Effector CD8-positive, alpha-beta T cell (primary cell): ENCODE measurements at regions not wholly inside any gene's neighbourhood (a gene's known extent, or its start where the extent isn't known, plus 50 kb on each side); places are given as distances from the start of the nearest gene placed in this dataset.
"Not testable (repeated sequence)": the region's sequence is repeated elsewhere in the genome, so short reads cannot be mapped to it uniquely, and the experiment has no call there.

Experiments
- DNase-seq: peaks from one replicate; lab custom pipeline; 2025; lab: John Stamatoyannopoulos, UW

DNA sequence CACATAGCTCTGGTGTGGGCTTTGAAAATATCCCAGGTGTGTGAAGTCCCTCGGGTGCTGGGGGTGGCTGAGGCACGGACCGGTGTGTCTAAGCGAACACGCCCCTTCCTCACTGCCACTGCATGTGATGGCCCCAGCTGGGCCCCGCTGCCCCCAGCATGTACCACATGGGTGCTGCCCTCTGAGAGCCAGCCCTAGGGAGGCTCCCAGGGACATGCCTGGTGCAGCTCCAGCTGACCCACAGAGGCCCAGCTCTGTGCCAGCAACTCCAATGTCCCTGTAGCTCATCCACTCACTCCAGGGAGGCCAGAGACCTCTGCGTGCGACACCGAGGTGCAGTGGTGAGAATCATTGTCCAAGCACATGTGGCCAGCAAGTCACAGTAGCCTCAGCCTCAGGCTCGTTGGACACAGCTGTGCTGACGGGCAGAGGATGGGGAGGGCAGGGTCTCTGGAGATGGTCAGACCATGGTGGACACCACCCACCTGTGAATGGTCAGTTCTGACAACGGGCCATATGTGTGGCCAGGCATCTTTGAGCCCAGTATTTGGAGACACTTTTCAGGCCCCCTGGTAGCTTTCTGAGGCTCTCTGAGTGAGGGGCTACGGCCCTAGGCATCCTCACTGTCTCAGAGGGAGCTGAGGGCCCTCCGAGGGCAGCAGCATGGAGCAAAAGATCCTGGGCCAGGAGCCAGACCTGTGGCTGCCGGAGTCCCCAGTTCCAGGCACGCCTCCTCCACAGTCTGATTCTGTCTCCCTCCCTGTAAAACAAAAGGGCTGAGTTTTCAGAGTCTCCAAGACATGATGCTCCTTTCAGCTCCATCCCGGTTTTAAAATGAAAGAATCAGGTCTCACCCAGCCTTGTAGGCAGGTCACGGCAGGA lies 220.7 kb downstream of the NDUFA10 start:
- DNase-seq, result no peak

DNA sequence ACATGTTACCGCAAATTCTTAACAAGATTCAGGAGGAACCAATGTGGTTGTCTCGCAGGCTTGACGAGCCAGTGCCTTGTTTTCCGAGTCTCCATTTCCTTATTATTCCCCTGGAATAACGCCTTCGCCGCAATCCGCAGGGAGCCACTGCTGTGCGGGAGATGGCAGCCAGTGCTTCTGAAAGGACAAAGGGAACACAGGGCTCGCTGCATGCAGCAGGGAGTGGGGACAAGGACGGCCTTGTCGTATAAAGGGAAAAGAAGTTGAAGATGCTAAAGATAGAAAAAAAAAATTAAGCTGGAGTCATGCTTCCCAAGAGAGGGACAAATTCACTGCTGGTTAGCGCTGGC lies 221.4 kb downstream of the NDUFA10 start:
- no peak for DNase-seq

DNA sequence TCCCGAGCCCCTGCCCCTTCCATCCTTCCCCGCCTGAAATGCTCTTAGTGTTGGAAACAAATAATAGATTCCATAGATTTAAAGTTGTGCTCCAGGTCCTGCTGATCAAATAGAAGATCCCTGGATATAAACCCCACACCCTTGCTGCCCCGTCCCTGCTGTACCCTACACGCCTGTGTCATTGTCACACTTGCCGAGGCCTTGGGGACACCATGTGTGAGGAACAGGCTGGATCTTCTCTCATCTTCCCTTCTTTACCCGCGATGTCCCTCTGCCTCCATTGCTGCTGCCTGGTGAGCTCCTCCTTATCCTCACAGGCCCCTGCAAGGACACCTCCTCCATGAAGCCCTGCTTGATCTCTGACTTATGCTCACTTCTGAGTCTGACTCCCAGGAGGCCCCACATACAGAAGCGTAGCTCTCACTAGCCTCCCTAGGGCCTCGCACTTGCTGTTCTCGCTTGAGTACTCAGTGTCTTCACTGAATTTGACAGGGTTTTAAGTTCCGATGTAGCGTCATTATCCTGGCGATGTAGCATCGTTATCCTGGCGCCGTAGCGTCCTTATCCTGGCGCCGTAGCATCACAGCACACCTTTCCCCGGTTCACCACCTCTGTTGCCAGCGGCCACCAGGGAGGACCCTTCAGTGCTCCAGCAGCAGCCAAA lies 221.9 kb downstream of the NDUFA10 start:
- no peak for DNase-seq

DNA sequence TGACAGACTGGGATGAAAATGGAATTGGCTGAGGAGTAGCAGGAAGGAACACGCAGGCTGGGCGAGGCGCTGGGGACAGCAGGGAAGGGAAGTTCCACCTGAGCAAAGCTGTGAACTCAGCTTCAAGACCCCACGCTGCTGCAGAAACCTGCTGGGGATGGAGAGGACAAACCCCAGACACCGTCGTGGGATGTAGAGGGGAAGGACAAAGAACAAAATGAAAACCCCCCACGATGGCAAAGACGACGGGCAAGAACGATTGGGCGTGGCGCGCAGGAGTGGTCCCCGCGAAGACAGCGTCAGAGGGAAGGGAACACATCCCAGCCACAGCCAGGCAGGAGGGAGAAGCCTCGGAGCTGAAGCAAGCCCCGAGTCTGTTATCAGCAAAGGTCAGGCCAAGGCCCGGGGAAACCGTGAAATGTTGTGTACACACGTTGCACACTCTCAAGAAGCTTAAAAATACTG lies 222.9 kb downstream of the NDUFA10 start:
- DNase-seq, result no peak

DNA sequence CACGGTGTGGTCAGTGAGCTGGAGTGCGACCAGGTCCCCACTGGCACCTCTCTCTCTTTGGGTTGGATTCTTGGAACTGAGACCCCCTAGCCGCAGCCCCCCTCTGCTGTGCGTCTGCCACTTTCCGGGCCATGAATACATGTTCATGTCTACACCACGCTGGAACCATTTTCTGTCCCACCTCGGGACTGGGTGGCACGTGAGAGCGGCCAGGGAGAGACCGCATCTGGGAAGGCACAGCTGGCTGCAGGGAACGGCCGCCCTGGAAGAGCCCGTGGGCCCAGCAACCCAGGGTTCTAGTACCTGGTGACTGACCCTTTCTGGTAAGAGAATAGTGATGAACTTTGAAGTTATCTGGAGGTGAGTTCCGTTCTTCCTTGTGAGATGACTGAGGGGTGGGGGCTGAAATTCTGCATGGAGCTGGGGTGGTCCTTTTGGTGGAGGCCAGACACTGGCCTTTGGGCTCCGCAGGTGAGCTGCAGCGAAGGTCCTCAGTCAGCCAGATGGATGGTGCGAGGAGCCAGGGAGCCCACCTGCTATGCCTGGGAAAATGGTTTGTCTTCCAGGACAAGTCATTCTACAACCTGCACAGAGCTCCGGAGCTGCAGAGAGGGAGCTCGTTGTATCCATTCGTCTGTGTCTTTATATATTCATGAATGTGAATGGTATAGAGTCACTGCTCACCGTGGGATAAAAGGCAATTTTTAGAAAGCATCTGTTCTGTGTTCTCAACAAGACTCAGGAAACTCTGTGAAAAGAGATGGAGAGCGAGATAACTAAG lies 223.5 kb downstream of the NDUFA10 start:
- no peak for DNase-seq

DNA sequence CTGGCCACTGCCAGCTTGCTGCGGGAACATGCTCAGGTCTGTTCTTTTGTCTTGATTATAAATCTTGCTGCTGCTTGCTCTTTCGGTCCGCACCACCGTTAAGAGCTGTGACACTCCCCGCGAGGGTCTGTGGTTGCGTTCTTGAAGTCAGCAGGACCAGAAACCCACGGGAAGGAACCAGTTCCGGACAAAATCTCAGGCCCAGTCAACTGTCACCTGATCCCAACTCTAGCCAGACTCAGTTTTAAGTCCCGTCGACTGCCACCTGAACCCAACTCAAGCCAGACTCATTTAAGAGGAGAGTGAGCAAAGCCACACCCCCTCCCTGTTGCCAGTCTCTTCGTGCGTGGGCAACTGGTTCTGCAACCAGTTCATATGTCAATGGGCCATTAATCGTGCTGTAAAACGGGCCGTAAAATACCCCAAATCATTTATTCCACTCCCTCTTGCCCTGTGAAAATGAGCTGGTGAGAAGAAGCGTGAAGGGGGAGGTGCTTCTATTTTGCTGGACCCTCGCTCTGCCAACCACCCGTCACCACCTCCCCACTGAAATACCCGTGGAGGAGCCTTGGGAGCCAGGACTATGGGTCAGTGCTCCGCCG lies 224.3 kb downstream of the NDUFA10 start:
- no peak for DNase-seq

DNA sequence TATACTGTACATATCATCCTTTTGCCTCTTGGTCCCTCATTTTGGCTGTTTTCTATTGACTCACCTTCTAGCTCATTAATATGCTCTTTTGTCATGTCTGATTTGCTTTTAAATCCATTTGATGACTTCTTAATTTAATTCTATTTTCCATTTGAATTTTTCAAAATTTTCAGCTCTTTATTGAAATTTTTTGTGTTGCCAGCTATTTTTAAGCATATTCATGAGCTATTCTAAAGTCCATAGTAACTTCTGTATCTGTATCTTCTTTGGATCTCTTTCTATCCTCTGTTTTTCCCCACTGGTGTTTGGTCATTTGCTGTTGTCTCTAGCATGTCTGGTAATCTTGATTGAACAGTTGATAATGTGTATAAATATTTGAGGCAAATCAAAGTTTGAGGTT lies 227.8 kb downstream of the NDUFA10 start:
- DNase-seq, result no peak

DNA sequence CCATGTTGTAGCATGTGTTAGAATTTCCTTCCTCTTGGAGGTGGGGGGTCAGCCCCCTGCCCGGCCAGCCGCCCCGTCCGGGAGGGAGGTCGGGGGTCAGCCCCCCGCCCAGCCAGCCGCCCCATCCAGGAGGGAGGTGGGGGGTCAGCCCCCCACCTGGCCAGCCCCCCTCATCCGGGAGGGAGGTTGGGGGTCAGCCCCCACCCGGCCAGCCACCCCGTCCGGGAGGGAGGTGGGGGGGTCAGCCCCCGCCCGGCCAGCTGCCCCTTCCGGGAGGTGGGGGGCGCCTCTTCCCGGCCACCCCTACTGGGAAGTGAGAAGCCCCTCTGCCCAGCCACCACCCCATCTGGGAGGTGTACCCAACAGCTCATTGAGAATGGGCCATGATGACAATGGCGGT lies 229.4 kb downstream of the NDUFA10 start:
- not testable (repeated sequence) for DNase-seq

DNA sequence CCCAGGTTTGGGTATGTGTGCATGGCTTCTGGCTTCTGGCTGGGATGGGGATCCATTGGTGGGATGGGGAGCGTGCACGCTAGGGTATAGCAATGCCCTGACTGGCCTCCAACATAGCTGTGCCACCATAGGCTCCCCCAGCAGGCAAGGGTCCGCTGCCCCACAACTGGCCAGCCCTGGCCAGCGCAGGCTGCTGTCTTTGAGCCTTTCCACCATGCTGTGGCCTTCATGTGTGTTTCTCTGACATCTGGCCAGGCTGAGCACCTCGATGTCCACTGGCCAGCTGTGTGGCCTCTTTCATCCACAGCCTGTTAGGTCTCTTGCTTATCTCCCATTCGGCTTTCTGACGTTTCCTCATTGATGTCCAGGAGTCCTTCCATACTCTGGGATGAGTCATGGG lies 231.3 kb downstream of the NDUFA10 start:
- DNase-seq, result no peak

DNA sequence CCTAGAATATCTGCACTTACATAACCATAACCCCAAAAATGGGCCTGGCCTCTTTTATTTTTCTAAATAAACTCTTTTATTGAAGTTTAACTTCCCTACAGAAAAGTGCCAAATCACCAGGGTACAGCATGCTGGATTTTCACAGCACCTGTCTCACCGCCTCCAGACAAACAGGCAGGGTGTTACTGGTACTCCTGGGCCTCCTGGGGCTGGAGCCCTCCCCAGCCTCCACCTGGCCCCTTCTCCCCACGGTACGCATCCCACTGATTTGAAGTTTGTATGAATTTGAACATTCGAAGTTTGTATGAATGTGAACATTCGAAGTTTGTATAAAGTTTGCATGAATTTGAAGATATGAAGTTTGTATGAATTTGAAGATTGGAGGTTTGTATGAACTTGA lies 232.1 kb downstream of the NDUFA10 start:
- no peak for DNase-seq

DNA sequence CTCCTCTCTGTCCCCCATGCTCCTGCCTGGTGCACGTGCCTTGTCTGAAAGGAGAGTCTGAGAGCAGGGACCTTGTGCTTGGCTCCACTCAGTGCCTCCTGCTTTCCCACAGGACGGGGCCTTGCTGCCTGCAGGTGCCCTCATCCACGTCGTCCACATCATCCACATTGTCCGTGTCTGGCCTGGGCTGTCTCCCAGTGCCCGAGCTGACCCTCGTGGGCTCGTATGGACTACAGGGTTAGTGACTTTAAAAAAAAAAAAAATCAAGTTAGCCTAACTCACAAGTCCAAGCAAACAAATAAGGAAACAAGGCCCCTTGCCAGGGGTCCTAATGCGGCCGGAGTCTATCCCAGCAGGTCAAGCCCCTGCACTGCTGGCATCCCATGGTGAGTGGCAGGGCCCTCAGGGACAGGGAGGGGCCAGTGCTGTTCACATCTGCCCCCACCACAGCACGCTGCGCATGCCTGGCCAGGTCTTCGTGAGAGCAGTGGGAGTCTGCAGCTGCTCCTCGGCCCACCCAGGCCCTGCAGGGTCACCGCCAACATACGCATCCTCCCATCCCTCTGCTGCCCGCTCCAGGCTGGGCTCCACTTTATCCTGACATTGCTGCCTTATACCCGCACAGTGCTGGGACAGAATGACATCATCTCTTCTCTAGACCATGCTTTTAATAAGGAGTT lies 232.6 kb downstream of the NDUFA10 start:
- DNase-seq, result no peak

DNA sequence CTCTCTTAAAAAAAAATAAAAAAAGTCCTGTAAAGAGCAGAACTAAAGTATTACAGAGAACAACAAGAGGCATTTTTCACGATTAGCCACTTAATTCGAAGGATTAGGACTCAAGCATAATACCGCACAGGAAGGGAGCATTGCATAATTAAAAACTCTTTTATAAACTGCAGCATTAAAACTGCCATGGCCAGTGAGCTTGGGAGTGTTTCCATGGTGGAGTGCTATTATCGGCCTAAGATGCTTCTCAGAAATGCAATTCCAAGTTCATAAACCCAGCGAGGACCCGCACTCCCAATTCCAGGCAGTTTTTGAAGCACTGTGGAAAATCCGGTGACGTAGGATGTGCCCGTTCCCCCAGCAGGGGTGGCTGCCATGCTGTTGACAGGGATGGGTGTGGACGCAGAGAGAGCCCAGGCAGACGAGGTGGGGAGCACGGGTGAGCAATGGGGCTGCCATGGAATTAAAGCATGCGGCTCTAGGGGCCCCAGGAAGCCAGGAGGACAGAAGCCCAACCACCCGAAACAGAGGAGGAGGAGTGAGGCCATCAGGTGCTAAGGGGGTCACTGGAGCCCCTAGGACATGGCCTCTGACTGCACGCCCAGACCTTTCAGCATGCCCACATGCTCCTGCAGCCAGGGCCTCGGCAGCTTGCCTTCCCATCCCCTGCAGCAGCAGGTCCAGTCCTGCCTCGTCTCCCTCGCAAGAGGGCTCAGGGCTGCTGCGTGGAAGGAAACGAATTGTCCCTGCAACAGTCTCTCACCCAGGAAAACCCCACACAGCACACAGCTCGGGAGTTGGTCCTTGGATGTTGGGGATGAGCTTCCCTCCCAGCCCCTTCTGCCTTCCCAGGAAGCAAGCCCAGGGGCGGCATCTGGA lies 233.4 kb downstream of the NDUFA10 start:
- no peak for DNase-seq

DNA sequence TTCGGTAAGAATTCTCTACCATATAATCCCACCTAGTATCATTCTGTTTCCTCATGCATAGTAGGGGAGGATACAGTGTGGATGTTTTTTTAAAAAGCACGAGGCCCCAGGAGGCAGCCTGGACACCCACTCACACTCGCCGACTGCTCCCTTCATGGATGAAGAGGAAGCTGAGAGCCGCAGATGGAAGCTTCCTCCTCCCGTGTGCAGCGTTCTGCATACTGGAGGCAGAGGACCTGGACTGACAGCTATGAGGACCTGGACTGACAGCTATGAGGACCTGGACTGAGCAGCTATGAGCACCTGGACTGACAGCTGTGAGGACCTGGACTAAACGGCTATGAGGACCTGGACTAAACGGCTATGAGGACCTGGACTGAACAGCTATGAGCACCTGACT lies 234.4 kb downstream of the NDUFA10 start:
- DNase-seq, result no peak

DNA sequence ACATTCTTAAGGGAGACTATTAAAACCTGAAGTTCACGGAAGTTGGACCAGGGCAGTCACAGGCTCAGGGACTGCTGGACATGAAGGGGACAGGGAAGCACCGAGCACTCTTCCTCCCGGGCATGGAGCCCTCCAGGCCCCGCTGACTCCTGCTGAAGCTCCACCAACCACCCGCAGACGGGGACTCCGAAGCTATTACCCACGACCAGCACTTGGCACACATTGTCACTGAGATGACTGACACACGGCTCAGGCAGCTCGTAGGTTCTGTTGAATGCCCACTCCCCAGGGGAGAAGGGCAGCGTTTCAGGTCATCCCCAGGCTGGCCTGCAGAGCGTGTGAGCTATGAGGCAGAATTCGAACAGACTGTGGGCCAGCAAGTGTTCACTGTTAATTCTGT lies 234.8 kb downstream of the NDUFA10 start:
- no peak for DNase-seq

DNA sequence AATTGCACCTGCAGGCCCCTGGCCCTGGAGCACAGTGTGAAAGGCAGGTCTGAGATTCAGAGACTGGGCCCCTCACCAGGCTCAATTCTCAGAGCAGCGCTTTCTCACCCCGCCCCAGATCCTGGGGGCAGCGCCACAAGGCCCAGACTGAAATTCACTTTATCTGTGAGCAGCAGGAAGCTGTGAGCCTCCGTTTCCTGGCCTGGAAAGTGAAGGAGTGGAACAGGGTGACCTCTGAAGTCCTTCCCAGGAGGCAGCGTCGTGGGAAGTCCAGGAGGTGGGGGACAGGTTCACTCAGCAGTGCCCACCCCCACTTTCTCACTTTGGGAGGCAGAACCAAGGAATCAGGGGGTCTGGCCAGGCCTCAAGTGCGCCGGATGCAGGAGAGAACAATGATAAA lies 235.4 kb downstream of the NDUFA10 start:
- no peak for DNase-seq

DNA sequence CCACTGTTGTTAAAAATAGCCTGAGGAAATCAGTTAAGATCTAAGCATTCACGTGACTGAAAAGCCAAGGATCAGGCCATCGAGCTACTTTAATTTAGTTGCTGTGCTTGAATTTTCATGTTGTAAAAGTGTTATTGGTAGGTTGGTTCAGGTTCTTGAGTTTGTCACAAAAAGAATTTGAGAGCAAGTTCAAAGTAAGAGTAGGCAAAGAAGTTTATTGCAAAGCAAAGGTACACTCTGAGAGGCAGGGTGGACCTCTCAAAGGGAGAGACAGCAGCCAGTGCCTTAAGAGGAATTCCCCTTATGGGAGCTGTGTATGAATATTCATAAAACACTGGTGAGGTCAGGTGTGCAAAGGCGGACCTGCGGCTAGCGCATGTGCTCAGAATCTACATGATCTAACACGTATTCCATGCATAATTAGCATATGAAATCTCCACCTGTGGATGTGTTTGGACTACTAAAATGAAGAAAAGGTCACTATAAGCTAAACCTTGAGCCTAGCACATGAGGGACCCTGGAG lies 236.5 kb downstream of the NDUFA10 start:
- DNase-seq, result no peak

DNA sequence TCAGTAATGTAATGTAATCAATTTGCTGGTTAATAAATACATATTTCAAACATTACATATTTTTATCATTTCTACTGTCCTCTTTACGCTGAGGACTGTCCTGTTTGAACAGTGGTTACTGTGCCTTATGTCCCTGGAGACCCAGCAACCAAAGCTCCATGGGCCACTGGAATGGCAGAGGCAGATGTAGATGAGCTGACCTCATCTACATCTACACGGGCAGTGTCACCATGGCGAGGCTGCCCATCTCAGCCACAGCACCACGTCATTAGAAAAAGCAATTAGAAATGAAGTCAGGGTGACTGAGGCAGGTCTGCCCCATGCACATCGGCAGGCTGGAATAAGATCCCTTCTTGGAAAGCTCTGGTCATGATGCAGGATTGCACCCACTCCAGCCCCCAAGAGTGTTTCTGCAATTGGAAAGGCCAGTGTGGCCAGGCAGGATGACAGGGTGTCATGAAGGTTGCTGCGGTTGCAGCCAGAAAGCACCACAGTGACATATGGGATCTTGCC lies 237.5 kb downstream of the NDUFA10 start:
- no peak for DNase-seq

DNA sequence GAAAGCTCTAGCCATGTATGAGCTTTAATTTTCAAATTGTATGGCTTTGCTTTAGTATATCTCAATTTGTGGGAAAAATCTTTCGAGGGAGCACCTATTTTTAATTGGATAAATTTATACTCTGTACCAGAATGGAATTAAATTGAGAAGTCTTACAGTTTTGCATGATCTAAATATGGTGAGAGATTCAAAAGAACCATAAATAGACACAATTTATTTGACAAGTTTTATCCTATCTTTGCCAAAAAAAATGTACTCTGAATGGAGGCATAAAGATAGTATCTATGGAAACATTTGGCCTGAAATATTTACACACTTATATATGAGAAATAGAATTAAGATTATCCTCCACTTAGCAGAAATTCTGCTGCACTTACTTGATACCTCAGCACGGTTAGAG lies 238.4 kb downstream of the NDUFA10 start:
- DNase-seq, result no peak

DNA sequence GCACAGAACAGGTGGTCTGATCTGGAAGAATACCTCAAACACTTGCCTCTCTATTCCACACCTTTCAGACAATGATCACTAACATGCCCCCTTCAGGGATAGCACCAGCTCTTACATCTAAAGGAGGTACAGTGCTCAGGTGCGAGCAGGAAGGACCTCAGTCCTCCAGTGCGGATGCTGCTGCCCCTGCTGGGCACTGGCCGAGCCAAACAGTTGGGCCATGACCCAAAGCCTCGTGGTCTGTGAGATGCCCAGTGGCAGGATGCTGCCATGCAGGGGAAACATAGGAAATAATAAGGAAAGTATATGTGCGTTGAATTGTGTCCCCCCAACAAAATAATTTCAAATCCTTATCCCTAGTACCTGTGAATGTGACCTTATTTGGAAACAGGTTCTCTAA lies 243.7 kb downstream of the NDUFA10 start:
- DNase-seq, result no peak
